Activated T-cell treated with anti-CD3 and anti-CD28 coated beads, Interleukin-2, amount 50 U/mL, for 4 hours (primary cell): ENCODE measurements at regions not wholly inside any gene's neighbourhood (a gene's known extent, or its start where the extent isn't known, plus 50 kb on each side); places are given as distances from the start of the nearest gene placed in this dataset.
"Not testable (repeated sequence)": the region's sequence is repeated elsewhere in the genome, so short reads cannot be mapped to it uniquely, and the experiment has no call there.

ENCODE experiments used
- ATAC-seq, 2 donors: fragments of 200-7000 bp; cut with Tn5 transposase; one replicate each; pipeline ENCODE4 v1.10.0; 2021
- DNase-seq: peaks from one replicate; pipeline ENCODE4 v3.0.0-alpha.2; 2020
- H3K27me3 Mint-ChIP-seq: one replicate; pipeline ENCODE4 v1.8.0; 2021; ENCODE audit warnings: low read depth, mixed read lengths
- H3K36me3 Mint-ChIP-seq: one replicate; pipeline ENCODE4 v1.8.0; 2022; ENCODE audit warnings: mixed read lengths; ENCODE audit not compliant: insufficient read depth
- H3K4me1 Mint-ChIP-seq: one replicate; pipeline ENCODE4 v1.8.0; 2021; ENCODE audit warnings: low read depth, mixed read lengths
- H3K4me3 Mint-ChIP-seq: one replicate; pipeline ENCODE4 v1.8.0; 2021; ENCODE audit warnings: mild to moderate bottlenecking, moderate library complexity, mixed read lengths
- H3K9me3 Mint-ChIP-seq: one replicate; pipeline ENCODE4 v1.8.0; 2021; ENCODE audit warnings: mixed read lengths

GRCh38 chrY:12448561-12448960 lies 252.5 kb upstream of the USP9Y start:
- H3K27me3 Mint-ChIP-seq, H3K9me3 Mint-ChIP-seq, ATAC-seq, H3K4me1 Mint-ChIP-seq, DNase-seq, H3K36me3 Mint-ChIP-seq, H3K4me3 Mint-ChIP-seq: not testable (repeated sequence)

GRCh38 chrY:12453318-12453717 lies 247.7 kb upstream of the USP9Y start:
- not testable (repeated sequence) for DNase-seq, H3K4me1 Mint-ChIP-seq, H3K27me3 Mint-ChIP-seq, H3K9me3 Mint-ChIP-seq, H3K4me3 Mint-ChIP-seq, ATAC-seq, H3K36me3 Mint-ChIP-seq

- no peak overlapping the region for H3K4me3 Mint-ChIP-seq
- H3K27me3 Mint-ChIP-seq: no peaks in the 10 kb centered on the region
- H3K4me1 Mint-ChIP-seq: no peaks in the 10 kb centered on the region
- H3K36me3 Mint-ChIP-seq: no peaks in the 10 kb centered on the region
- DNase-seq (no peak), ATAC-seq (no peak)
- H3K9me3 Mint-ChIP-seq: no peaks in the 10 kb centered on the region
Observed at GRCh38 chrY:12459965-12460364, 241.1 kb upstream of the USP9Y start.

- no peak for ATAC-seq
- peaks cover 1% of the 10 kb centered on the region for H3K4me1 Mint-ChIP-seq
- peaks cover 5% of the 10 kb centered on the region for H3K9me3 Mint-ChIP-seq
- H3K27me3 Mint-ChIP-seq: no peaks in the 10 kb centered on the region
- no peak overlapping the region for H3K4me3 Mint-ChIP-seq
- DNase-seq: no peak
- H3K36me3 Mint-ChIP-seq: no peaks in the 10 kb centered on the region
Observed at GRCh38 chrY:12464155-12464554, 236.9 kb upstream of the USP9Y start.

- Mint-ChIP-seq H3K4me1 (peaks cover 3% of the 10 kb centered on the region), H3K4me3 (no peak overlapping the region), H3K9me3 (peaks cover 9% of the 10 kb centered on the region), H3K36me3 (no peaks in the 10 kb centered on the region), H3K27me3 (no peaks in the 10 kb centered on the region)
- no peak for ATAC-seq
- DNase-seq: no peak
Observed at GRCh38 chrY:12465706-12466105, 235.3 kb upstream of the USP9Y start.

GRCh38 chrY:12469081-12469480 lies 231.9 kb upstream of the USP9Y start:
- DNase-seq (no peak), ATAC-seq (peak in 1 of 2 donors; percentile 87)
- no peaks in the 10 kb centered on the region for H3K36me3 Mint-ChIP-seq
- H3K27me3 Mint-ChIP-seq: no peaks in the 10 kb centered on the region
- no peak overlapping the region for H3K4me3 Mint-ChIP-seq
- peaks cover 9% of the 10 kb centered on the region for H3K9me3 Mint-ChIP-seq
- H3K4me1 Mint-ChIP-seq: peaks cover 3% of the 10 kb centered on the region

GRCh38 chrY:12474472-12474871 lies 226.6 kb upstream of the USP9Y start:
- Mint-ChIP-seq H3K36me3 (no peaks in the 10 kb centered on the region), H3K9me3 (peaks cover 1% of the 10 kb centered on the region), H3K4me3 (no peak overlapping the region), H3K4me1 (peaks cover 2% of the 10 kb centered on the region), H3K27me3 (no peaks in the 10 kb centered on the region)
- ATAC-seq (no peak), DNase-seq (no peak)

GRCh38 chrY:12479382-12479781 lies 221.6 kb upstream of the USP9Y start:
- no peak overlapping the region for H3K4me3 Mint-ChIP-seq
- peaks cover 2% of the 10 kb centered on the region for H3K4me1 Mint-ChIP-seq
- DNase-seq (no peak), ATAC-seq (peak in 1 of 2 donors; percentile 60)
- no peaks in the 10 kb centered on the region for H3K9me3 Mint-ChIP-seq
- H3K36me3 Mint-ChIP-seq: no peaks in the 10 kb centered on the region
- H3K27me3 Mint-ChIP-seq: no peaks in the 10 kb centered on the region

GRCh38 chrY:12483394-12483793 lies 217.6 kb upstream of the USP9Y start:
- Mint-ChIP-seq H3K27me3 (no peaks in the 10 kb centered on the region), H3K4me3 (no peak overlapping the region), H3K36me3 (no peaks in the 10 kb centered on the region), H3K4me1 (peaks cover 4% of the 10 kb centered on the region), H3K9me3 (no peaks in the 10 kb centered on the region)
- no peak for DNase-seq
- ATAC-seq: no peak

GRCh38 chrY:12490558-12491209 lies 210.3 kb upstream of the USP9Y start:
- DNase-seq (no peak), ATAC-seq (no peak)
- H3K4me3 Mint-ChIP-seq: no peak overlapping the region
- H3K9me3 Mint-ChIP-seq: no peaks in the 10 kb centered on the region
- H3K4me1 Mint-ChIP-seq: peaks cover 2% of the 10 kb centered on the region
- no peaks in the 10 kb centered on the region for H3K27me3 Mint-ChIP-seq
- H3K36me3 Mint-ChIP-seq: no peaks in the 10 kb centered on the region

- no peak overlapping the region for H3K4me3 Mint-ChIP-seq
- H3K27me3 Mint-ChIP-seq: no peaks in the 10 kb centered on the region
- DNase-seq (no peak), ATAC-seq (no peak)
- peaks cover 2% of the 10 kb centered on the region for H3K4me1 Mint-ChIP-seq
- H3K9me3 Mint-ChIP-seq: no peaks in the 10 kb centered on the region
- no peaks in the 10 kb centered on the region for H3K36me3 Mint-ChIP-seq
Observed at GRCh38 chrY:12492218-12492617, 208.8 kb upstream of the USP9Y start.

- Mint-ChIP-seq H3K4me1 (peaks cover 2% of the 10 kb centered on the region), H3K9me3 (no peaks in the 10 kb centered on the region), H3K4me3 (no peak overlapping the region), H3K27me3 (no peaks in the 10 kb centered on the region), H3K36me3 (no peaks in the 10 kb centered on the region)
- ATAC-seq (no peak), DNase-seq (no peak)
Observed at GRCh38 chrY:12496007-12496406, 205.0 kb upstream of the USP9Y start.

GRCh38 chrY:12500096-12500495 lies 200.9 kb upstream of the USP9Y start:
- no peak overlapping the region for H3K4me3 Mint-ChIP-seq
- DNase-seq (no peak), ATAC-seq (no peak)
- no peaks in the 10 kb centered on the region for H3K9me3 Mint-ChIP-seq
- H3K27me3 Mint-ChIP-seq: no peaks in the 10 kb centered on the region
- H3K36me3 Mint-ChIP-seq: no peaks in the 10 kb centered on the region
- H3K4me1 Mint-ChIP-seq: peaks cover 2% of the 10 kb centered on the region

GRCh38 chrY:12504028-12504427 lies 197.0 kb upstream of the USP9Y start:
- H3K4me3 Mint-ChIP-seq, H3K36me3 Mint-ChIP-seq, H3K27me3 Mint-ChIP-seq, H3K9me3 Mint-ChIP-seq, DNase-seq, ATAC-seq, H3K4me1 Mint-ChIP-seq: not testable (repeated sequence)

- H3K4me1 Mint-ChIP-seq: no peaks in the 10 kb centered on the region
- no peak overlapping the region for H3K4me3 Mint-ChIP-seq
- H3K9me3 Mint-ChIP-seq: no peaks in the 10 kb centered on the region
- no peaks in the 10 kb centered on the region for H3K27me3 Mint-ChIP-seq
- DNase-seq (no peak), ATAC-seq (no peak)
- no peaks in the 10 kb centered on the region for H3K36me3 Mint-ChIP-seq
Observed at GRCh38 chrY:12517338-12517737, 183.7 kb upstream of the USP9Y start.

GRCh38 chrY:12525206-12525605 lies 175.8 kb upstream of the USP9Y start:
- Mint-ChIP-seq H3K4me3 (no peak overlapping the region), H3K4me1 (peaks cover 9% of the 10 kb centered on the region), H3K36me3 (no peaks in the 10 kb centered on the region), H3K9me3 (no peaks in the 10 kb centered on the region), H3K27me3 (no peaks in the 10 kb centered on the region)
- DNase-seq (no peak), ATAC-seq (no peak)
